H54 (cell line): ENCODE measurements at regions not wholly inside any gene's neighbourhood (a gene's known extent, or its start where the extent isn't known, plus 50 kb on each side); places are given as distances from the start of the nearest gene placed in this dataset.

Experiments
- DNase-seq: peaks from one replicate; pipeline ENCODE4 v3.0.0; 2011; ENCODE audit warnings: low spot score, mixed read lengths; ENCODE audit not compliant: insufficient read length
- FAIRE-seq: peaks from 3 replicates; lab custom pipeline; 2011; peaks lifted over from hg19 to GRCh38; lab: Jason Lieb, UNC
- POLR2A ChIP-seq: IDR thresholded peaks from 2 replicates; pipeline ENCODE4 v1.6.1; 2011; ENCODE audit warnings: low read depth, mild to moderate bottlenecking, low read length

GRCh38 chr13:34104853-34105252 lies 286.9 kb downstream of the RFC3 start:
- FAIRE-seq (no peak), DNase-seq (no peak)
- no peak for TF ChIP-seq POLR2A

GRCh38 chr13:34107806-34108205 lies 289.9 kb downstream of the RFC3 start:
- no peak for TF ChIP-seq POLR2A
- FAIRE-seq = no peak

GRCh38 chr13:34108410-34108809 lies 290.5 kb downstream of the RFC3 start:
- TF ChIP-seq POLR2A = no peak
- DNase-seq (no peak), FAIRE-seq (no peak)

More at GRCh38 chr13:34107806-34108205, 289.9 kb downstream of the RFC3 start:
- DNase-seq = no peak

- no peak for TF ChIP-seq POLR2A
- DNase-seq = no peak
- no peak for FAIRE-seq
Measured at GRCh38 chr13:34114581-34114980, 296.6 kb downstream of the RFC3 start.

GRCh38 chr13:34116651-34117050 lies 298.7 kb downstream of the RFC3 start:
- FAIRE-seq = no peak
- no peak for DNase-seq
- TF ChIP-seq POLR2A = no peak

GRCh38 chr13:34124666-34125306 lies 306.8 kb downstream of the RFC3 start:
- TF ChIP-seq POLR2A = no peak
- DNase-seq = no peak
- no peak for FAIRE-seq

GRCh38 chr13:34127523-34127922 lies 309.6 kb downstream of the RFC3 start:
- TF ChIP-seq POLR2A = no peak
- DNase-seq (no peak), FAIRE-seq (no peak)

- no peak for DNase-seq
- no peak for FAIRE-seq
- no peak for TF ChIP-seq POLR2A
Measured at GRCh38 chr13:34128661-34129060, 310.7 kb downstream of the RFC3 start.

- FAIRE-seq (no peak), DNase-seq (no peak)
- TF ChIP-seq POLR2A = no peak
Measured at GRCh38 chr13:34129436-34129835, 311.5 kb downstream of the RFC3 start.

- FAIRE-seq (no peak), DNase-seq (no peak)
- no peak for TF ChIP-seq POLR2A
Measured at GRCh38 chr13:34137200-34137599, 319.3 kb downstream of the RFC3 start.

- FAIRE-seq (no peak), DNase-seq (no peak)
- TF ChIP-seq POLR2A = no peak
Measured at GRCh38 chr13:34139660-34140227, 321.8 kb downstream of the RFC3 start.

- TF ChIP-seq POLR2A = no peak
- DNase-seq (no peak), FAIRE-seq (no peak)
Measured at GRCh38 chr13:34143637-34144036, 325.7 kb downstream of the RFC3 start.

GRCh38 chr13:34144142-34144541 lies 326.2 kb downstream of the RFC3 start:
- FAIRE-seq = no peak
- TF ChIP-seq POLR2A = no peak
- no peak for DNase-seq

GRCh38 chr13:34145061-34145460 lies 327.1 kb downstream of the RFC3 start:
- no peak for FAIRE-seq
- no peak for TF ChIP-seq POLR2A
- DNase-seq = no peak

- no peak for TF ChIP-seq POLR2A
- DNase-seq (no peak), FAIRE-seq (no peak)
Measured at GRCh38 chr13:34148359-34148758, 330.4 kb downstream of the RFC3 start.

- no peak for DNase-seq
- TF ChIP-seq POLR2A = no peak
- no peak for FAIRE-seq
Measured at GRCh38 chr13:34151885-34152284, 333.9 kb downstream of the RFC3 start.
